GM12892 (cell line): ENCODE measurements at regions not wholly inside any gene's neighbourhood (a gene's known extent, or its start where the extent isn't known, plus 50 kb on each side); places are given as distances from the start of the nearest gene placed in this dataset.
"Not testable (repeated sequence)": the region's sequence is repeated elsewhere in the genome, so short reads cannot be mapped to it uniquely, and the experiment has no call there.

Experiments
- DNase-seq: peaks from one replicate; pipeline ENCODE4 v3.0.0; 2011; ENCODE audit not compliant: insufficient read length
- FAIRE-seq: peaks from 2 replicates; lab custom pipeline; 2011; peaks lifted over from hg19 to GRCh38; lab: Jason Lieb, UNC
- POLR2A ChIP-seq: IDR thresholded peaks from 2 replicates; pipeline ENCODE4 v1.6.1; 2011; ENCODE audit warnings: low read depth, low read length, control low read depth
- POLR2AphosphoS5 ChIP-seq: IDR thresholded peaks from 2 replicates; pipeline ENCODE4 v1.6.1; 2011; ENCODE audit warnings: low read depth, low read length, control low read depth
- TAF1 ChIP-seq: IDR thresholded peaks from 2 replicates; pipeline ENCODE4 v1.6.1; 2011; ENCODE audit warnings: low read depth, mild to moderate bottlenecking, control low read depth, low read length, borderline replicate concordance

DNA sequence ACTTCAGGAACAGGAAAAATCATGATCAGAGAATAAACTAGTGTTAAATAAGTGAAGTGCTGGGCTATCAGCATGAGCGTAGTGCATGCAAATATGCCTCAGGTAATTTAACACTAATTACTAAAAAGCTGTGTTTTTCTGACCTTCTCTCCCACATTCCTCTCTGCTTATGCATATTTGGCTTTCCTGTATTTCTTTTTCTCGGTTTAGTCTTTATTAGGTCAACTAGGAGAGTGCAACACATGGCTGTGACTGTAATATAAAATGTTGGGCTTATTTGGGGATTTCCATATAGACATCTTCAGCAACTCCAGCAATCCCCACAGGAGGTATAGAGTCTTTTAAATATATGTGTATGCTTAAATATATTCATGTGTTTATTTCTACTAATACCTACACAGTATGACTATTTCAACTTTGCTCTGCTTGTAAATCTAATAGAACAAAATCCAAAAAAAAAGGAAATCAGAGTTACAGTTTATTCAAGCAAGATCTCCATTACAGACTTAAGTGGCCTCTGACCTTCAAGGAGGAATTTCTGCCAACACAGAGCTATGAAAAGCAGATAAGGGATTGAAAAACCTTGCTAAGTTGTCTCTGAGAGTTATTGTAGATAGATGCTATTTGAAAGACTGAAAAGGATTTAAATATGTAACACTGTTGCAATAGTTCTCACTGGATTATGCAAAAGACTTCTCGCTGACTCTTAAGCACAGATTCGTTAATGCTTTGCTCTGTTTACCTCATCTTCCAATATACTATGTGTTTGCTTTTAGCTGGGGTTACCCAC lies 359.5 kb upstream of the RGPD4 start:
- DNase-seq (no peak), FAIRE-seq (no peak)
- TF ChIP-seq POLR2A = no peak
- TF ChIP-seq POLR2AphosphoS5 = no peak
- TF ChIP-seq TAF1 = no peak

DNA sequence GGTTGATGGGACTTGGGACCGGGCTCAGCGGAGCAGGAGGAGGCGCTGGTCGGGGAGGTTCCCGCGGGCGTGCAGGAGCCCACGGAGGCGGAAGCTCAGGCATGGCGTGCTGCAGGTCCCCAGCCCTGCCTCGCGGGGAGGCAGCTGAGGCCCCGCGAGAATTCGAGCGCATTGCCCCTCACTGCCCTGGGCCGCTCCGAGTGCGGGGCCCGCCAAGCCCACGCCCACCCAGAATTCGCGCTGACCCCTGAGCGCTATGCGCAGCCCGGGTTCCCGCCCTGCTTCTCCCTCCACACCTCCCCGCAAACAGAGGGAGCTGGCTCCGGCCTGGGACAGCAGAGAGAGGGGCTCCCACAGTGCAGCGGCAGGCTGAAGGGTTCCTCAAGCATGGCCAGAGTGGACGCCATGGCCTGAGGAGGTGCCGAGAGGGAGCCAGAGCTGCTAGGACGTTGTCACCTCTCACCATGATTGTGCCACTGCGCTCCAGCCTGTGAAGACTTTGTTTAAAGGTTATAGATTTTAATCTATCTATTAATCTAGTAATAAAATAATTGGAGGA lies 357.2 kb upstream of the RGPD4 start:
- FAIRE-seq = no peak
- no peak for TF ChIP-seq POLR2AphosphoS5
- TF ChIP-seq TAF1 = no peak
- no peak for TF ChIP-seq POLR2A
- no peak for DNase-seq

DNA sequence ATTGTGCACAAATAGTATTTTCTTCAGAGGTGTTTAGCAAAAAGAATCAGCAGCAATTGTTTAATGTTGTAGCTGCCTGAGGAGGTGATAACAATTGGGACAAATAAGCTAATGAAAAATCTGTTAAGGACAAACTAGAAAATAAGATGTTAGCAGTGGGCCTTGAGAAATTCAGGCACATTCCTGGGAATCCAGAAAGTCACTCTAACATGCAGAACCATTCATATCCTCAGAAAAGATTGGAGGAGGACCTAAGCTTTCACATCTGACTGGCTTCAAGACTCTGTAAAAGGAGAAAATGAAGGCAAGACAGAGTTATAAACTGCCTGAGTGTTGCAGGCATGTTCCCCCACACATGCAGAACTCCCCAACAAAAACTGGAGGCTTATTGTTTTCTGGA lies 353.5 kb upstream of the RGPD4 start:
- DNase-seq (no peak), FAIRE-seq (no peak)
- TF ChIP-seq POLR2A (no peak), POLR2AphosphoS5 (no peak), TAF1 (no peak)

DNA sequence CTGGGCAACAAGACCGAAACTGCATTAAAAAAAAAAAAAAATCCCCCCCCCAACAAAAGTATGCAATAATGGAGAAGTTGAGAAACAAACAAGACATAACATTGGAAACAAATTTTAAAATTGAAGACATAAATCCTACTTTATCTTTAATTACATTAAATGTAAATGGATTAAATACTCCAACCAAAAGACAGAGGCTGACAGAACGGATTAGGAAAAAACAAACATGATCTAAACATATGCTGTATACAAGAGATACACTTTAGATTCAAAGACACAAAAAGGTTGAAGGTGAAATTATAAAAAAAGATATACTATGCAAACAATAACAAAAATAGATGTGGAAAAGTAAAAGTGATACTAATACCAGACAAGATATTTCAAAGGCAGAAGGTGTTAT lies 350.8 kb upstream of the RGPD4 start:
- DNase-seq (no peak), FAIRE-seq (no peak)
- TF ChIP-seq TAF1 (no peak), POLR2A (no peak), POLR2AphosphoS5 (no peak)

DNA sequence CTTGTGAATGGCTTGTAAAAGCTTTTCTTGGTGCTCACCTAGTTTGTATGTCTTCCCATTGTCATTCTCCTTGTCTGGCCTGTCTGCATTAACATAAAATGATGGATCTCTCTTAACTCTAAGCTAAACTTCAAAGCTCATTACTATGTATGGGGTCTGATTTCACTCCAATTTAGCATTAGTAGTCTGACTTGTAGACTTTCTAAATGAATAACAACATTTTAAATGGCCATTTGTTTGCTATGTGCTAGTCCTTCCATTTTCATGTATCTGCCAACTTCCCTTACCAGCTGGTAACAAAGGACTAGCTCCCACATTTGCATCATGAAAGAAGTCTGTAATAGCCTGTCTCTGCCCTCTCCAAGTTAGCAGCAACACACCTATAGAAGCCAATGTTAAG lies 324.2 kb upstream of the RGPD4 start:
- FAIRE-seq (no peak), DNase-seq (no peak)
- TF ChIP-seq POLR2A (no peak), POLR2AphosphoS5 (no peak), TAF1 (no peak)

DNA sequence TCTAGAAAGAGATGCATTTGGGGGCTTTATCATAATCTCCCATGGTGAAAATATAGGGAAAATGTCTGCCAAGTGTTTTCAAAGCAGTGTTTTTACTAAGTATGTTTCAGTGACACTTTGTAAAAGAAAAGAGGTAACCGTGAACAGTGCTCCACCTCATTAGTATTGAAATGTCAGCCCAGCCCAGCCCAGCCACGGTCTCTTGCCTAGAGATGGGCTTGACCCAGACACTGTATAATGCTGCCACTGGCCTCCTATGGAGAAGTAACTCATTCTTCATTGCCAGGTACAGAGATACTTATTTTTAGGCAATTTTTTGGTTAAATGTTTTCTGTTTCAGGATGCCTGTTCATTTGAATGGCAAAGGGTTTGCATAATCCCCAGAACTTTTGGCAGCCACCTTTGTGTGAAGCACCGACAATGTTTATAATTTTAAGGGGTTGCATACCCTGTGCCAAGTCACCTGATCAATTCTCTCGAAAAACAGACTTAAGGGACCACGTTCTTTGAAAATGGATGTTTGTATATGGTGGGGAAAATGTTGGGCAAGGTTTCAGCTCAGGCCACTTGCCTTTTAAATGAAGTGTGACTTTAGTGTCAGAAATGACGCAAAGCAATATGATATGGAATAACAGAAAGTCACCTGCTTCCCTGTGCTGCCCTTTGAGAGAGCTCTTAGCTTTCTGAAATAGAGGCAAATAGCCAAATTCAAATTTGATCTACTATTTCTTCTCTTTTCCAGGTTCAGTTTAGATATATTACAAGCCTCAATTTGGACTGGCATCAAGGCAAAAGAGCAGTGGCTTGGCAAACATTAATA lies 314.5 kb upstream of the RGPD4 start:
- DNase-seq = no peak
- TF ChIP-seq POLR2AphosphoS5 = no peak
- TF ChIP-seq POLR2A = no peak
- no peak for TF ChIP-seq TAF1
- no peak for FAIRE-seq

DNA sequence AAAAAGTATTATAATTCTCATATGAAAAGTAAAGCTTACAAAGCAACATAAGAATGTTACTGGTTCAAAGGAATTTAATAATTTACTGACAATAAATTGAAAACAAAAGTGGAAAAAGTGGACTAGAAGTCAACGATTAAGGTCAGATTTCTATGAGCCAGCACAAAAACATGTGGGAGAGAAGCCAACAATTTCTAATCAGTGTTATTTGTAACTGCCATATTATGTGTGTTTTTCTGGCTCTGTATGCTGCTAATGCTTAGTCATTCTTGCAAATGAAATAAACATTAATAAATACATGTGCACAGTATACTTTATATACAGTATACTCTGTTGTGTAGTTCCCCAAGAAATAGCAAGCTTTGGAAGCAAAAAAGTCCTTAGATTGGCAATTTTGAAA lies 301.3 kb upstream of the RGPD4 start:
- DNase-seq = no peak
- TF ChIP-seq POLR2A (no peak), TAF1 (no peak), POLR2AphosphoS5 (no peak)
- no peak for FAIRE-seq

DNA sequence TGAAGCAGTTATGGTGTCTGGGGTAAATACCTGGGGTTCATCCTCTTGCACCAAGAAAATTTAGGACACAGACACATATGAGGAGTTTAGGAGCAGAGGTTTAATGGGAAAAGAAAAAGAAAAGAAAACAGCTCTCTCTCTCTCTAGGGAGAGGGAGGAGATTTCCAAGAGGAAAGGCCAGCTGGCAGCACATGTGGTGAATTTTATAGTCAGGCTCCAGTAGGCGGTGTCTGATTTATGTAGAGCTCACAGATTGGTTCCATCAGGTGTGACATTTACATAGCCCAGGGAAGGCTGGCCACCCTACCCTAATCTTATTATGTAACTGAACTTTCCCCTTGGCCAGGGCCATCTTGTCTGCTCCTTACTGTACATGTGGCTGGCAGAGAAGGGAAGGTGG lies 297.5 kb upstream of the RGPD4 start:
- DNase-seq (no peak), FAIRE-seq (no peak)

DNA sequence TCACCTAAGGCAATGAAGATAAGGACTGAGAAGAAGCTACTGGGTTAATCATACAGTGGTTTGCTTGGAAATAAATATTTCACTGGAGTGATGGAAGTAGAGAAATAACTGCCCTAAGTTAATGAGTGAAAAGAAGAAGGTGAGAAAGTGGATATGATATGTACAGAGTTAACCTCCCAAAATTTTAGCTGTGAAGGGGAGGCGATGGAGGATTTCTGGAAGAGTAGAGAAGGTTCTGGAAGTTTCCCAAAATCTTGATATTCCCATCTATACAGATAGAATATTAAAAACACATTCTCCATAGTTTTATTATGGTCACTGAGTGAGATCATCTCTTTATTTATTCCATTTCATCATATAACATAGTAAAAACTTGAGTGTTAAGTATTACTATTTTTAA lies 296.6 kb upstream of the RGPD4 start:
- TF ChIP-seq POLR2A (no peak), TAF1 (no peak), POLR2AphosphoS5 (no peak)
- FAIRE-seq = no peak

More for the DNA sequence above, 297.5 kb upstream of the RGPD4 start:
- no peak for TF ChIP-seq TAF1

DNA sequence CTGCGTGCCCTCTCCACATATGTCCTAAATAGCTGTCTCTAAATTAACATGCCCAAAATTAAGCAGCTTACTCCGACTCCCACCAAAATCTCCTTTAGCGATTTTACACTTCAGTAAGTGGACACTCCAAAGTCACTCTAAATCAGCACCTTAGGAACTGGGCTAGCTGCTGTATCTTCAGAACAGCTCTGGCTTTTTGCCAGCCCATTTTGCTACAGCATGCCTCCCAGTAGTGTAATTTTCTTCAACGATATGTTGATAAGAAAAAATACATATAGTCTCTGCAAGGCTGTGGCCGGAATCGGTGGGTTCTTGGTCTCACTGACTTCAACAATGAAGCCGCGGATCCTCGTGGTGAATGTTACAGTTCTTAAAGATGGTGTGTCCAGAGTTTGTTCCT lies 291.8 kb upstream of the RGPD4 start:
- DNase-seq (no peak), FAIRE-seq (no peak)
- TF ChIP-seq POLR2AphosphoS5 (no peak), POLR2A (no peak), TAF1 (no peak)

More for the DNA sequence above, 296.6 kb upstream of the RGPD4 start:
- no peak for DNase-seq

DNA sequence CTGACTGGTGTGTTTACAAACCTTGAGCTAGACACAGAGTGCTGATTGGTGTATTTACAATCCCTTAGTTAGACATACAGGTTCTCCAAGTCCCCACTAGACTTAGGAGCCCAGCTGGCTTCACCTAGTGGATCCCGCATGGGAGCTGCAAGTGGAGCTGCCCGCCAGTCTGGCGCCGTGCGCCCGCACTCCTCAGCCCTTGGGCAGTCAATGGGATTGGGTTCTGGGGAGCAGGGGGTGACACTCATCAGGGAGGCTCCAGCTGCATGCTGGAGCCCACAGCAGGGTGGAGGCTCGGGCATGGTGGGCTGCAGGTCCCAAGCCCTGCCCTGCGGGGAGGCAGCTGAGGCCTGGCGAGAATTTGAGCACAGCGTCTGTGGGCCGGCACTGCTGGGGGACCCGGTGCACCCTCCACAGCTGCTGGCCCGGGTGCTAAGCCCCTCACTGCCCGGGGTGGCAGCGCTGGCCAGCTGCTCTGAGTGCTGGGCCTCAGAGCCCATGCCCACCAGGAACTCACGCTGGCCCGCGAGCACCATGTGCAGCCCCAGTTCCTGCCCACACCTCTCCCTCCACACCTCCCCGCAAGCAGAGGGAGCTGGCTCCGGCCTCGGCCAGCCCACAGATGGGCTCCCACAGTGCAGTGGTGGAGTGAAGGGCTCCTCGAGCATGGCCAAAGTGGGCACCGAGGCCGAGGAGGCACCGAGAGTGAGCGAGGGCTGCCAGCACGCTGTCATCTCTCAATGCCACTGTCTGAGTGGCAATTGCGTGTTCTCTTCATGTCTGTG lies 290.6 kb upstream of the RGPD4 start:
- not testable (repeated sequence) for DNase-seq, FAIRE-seq
